Thymus (tissue), 11 donors: ENCODE measurements at regions not wholly inside any gene's neighbourhood (a gene's known extent, or its start where the extent isn't known, plus 50 kb on each side); places are given as distances from the start of the nearest gene placed in this dataset.

ENCODE experiments used
- DNase-seq, 9 donors: peaks; one replicate each; pipeline ENCODE4 v3.0.0-alpha.2; 2013; ENCODE audit warnings: low spot score in 9 of 9, low read depth in 6 of 9, missing footprints in 1 of 9
- H3K27ac ChIP-seq, 2 donors: one replicate each; pipeline ENCODE4 v1.5.1; 2013; ENCODE audit warnings: control low read depth in 1 of 2, low read depth in 1 of 2, low read length in 1 of 2, mild to moderate bottlenecking in 1 of 2, moderate library complexity in 1 of 2
- H3K27me3 ChIP-seq, 2 donors: one replicate each; pipeline ENCODE4 v1.5.1; 2013; ENCODE audit warnings: low read length in 1 of 2; ENCODE audit not compliant: control insufficient read depth in 2 of 2, insufficient read depth in 1 of 2
- H3K36me3 ChIP-seq, 2 donors: one replicate each; pipeline ENCODE4 v1.5.1; 2013; ENCODE audit warnings: low read length in 1 of 2, mild to moderate bottlenecking in 1 of 2, moderate library complexity in 1 of 2; ENCODE audit not compliant: control insufficient read depth in 2 of 2, insufficient read depth in 2 of 2
- H3K4me1 ChIP-seq, 2 donors: one replicate each; pipeline ENCODE4 v1.5.1; 2013; ENCODE audit warnings: low read length in 2 of 2; ENCODE audit not compliant: control insufficient read depth in 2 of 2, insufficient read depth in 2 of 2
- H3K4me3 ChIP-seq, 2 donors: one replicate each; pipeline ENCODE4 v1.5.1; 2013; ENCODE audit warnings: low read length in 2 of 2, control low read depth in 1 of 2, mild to moderate bottlenecking in 1 of 2
- H3K9me3 ChIP-seq, 2 donors: one replicate each; pipeline ENCODE4 v1.5.1; 2013; ENCODE audit warnings: low read length in 1 of 2, mild to moderate bottlenecking in 1 of 2; ENCODE audit not compliant: control insufficient read depth in 2 of 2, insufficient read depth in 1 of 2
- WGBS: extraction: QIAGEN DNeasy Blood & Tissue Kit; methylation state at CpG from one replicate; pipeline ENCODE4 v1.1.7; 2013; 5-methylcytosine and 5-hydroxymethylcytosine counted together
- donor health status: healthy.

DNA sequence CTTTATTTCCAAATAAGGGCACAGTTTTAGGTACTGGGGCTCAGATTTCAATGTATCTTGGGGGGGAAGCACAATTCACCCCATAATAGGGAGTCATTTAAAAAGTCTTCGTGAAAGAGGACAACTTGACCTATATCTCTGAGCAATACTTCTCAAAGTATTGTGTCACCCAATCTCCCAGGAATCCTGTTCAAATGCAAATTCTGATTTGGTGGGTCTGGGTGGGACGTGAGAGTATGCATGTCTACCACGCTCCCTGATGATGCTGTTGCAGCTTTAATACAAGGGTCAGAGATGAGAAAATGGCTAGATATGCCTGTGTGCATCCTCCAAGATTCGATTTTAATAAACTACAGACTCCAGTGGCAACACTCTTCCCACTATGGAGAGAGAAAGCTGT is 514.8 kb downstream of the BCOR start:
- WGBS: 93% methylated on average over 4 of the region's 4 CpGs

DNA sequence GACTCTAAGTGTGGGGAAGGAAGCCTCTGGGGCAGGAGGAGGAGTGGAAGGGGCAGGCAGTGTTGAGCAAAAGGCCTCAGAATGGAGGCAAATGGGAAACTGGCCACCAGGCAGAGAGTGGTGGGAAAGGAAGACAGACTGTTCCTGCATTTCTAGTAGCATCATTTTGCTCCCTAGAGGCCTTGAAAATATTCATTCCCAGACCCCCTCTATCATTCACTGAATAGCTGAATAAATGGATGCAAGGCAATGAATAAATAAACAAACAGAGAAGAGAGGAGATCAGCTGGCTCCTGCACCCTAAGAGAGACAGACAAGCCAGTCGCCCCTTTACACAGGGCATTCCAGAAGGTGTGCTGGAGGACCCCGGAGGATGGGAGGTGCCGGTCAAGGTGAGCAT is 511.9 kb downstream of the BCOR start:
- Histone ChIP-seq H3K27me3 (no peaks in the 10 kb centered on the region), H3K9me3 (no peaks in the 10 kb centered on the region), H3K4me1 (no peaks in the 10 kb centered on the region), H3K36me3 (no peaks in the 10 kb centered on the region), H3K4me3 (no peak overlapping the region), H3K27ac (no peak overlapping the region)
- no peak for DNase-seq
- 99% methylated on average over 3 of the region's 3 CpGs for WGBS

More for the DNA sequence above, 514.8 kb downstream of the BCOR start:
- no peak overlapping the region for H3K27ac ChIP-seq
- H3K27me3 ChIP-seq: no peaks in the 10 kb centered on the region
- no peak overlapping the region for H3K4me3 ChIP-seq
- no peak for DNase-seq
- H3K4me1 ChIP-seq: peaks cover 0 to 10% of the 10 kb centered on the region in 2 donors
- H3K9me3 ChIP-seq: no peaks in the 10 kb centered on the region
- no peaks in the 10 kb centered on the region for H3K36me3 ChIP-seq

DNA sequence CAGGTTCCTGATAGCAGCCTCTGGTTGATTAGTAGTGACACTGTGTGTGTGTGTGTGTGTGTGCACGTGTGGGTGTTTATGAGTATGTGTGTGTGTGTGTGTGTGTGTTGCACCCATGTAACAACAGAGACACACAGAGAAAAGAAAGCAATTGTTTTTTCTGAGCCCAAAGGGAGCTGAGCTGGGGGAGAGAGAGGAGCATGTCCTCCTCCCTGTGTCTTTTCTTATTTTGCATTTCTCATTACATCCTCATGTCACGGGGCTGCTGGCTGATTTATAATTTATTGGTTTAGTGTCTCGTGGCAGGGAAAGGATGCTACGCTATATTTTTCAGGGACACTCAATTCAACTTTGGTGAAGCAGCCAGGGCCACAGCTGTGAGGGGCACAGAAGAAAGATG is 511.4 kb downstream of the BCOR start:
- no peaks in the 10 kb centered on the region for H3K36me3 ChIP-seq
- DNase-seq: no peak
- no peaks in the 10 kb centered on the region for H3K4me1 ChIP-seq
- H3K27me3 ChIP-seq: no peaks in the 10 kb centered on the region
- no peak overlapping the region for H3K27ac ChIP-seq
- whole genome bisulfite sequencing: 88% methylated on average over 4 of the region's 4 CpGs
- no peak overlapping the region for H3K4me3 ChIP-seq
- no peaks in the 10 kb centered on the region for H3K9me3 ChIP-seq

DNA sequence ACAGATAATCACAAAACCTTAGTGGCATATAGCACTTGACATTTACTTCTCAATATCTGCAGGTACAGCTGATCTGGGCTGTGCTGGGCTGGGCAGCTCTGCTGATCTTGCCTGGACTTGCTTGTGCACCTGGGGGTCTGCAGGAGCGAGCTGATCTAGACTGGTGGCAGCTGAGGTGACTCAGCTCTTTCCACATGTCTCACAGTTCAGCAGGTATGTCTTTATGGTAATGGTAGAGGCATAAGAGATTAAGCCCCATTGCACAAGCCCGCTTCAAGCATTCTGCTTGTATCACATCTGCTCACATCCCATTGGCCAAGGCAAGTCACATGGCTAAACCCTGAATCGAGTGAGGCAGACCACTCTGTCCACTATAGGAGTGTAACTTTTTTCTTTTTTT is 506.7 kb downstream of the BCOR start:
- no peak overlapping the region for H3K4me3 ChIP-seq
- DNase-seq: no peak
- H3K27me3 ChIP-seq: no peaks in the 10 kb centered on the region
- WGBS: 88% methylated on average over 3 of the region's 3 CpGs
- H3K36me3 ChIP-seq: no peaks in the 10 kb centered on the region
- H3K9me3 ChIP-seq: no peaks in the 10 kb centered on the region
- H3K4me1 ChIP-seq: no peaks in the 10 kb centered on the region
- H3K27ac ChIP-seq: no peak overlapping the region

DNA sequence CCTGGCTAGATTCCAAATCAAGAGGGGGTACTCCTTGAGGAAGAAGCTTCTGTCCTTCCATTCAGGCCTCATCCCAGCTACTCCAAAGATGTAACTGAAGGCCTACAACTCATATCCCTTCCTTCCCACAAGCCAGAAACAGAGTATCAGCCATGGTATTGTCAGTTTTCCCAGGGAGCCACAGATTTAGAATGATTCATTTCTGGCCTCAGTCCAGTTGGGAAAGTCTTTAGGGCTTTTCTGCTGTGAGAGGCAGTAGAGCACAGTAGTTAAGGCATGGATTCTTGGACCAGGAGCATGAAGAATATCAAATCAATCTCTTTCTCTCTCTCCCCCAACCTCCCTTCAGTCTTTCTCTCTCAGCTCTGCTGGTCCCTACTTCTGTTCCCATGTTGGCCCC is 505.0 kb downstream of the BCOR start:
- DNase-seq: no peak
- H3K9me3 ChIP-seq: no peaks in the 10 kb centered on the region
- H3K27ac ChIP-seq: no peak overlapping the region
- H3K4me3 ChIP-seq: no peak overlapping the region
- H3K4me1 ChIP-seq: no peaks in the 10 kb centered on the region
- no peaks in the 10 kb centered on the region for H3K36me3 ChIP-seq
- no peaks in the 10 kb centered on the region for H3K27me3 ChIP-seq

DNA sequence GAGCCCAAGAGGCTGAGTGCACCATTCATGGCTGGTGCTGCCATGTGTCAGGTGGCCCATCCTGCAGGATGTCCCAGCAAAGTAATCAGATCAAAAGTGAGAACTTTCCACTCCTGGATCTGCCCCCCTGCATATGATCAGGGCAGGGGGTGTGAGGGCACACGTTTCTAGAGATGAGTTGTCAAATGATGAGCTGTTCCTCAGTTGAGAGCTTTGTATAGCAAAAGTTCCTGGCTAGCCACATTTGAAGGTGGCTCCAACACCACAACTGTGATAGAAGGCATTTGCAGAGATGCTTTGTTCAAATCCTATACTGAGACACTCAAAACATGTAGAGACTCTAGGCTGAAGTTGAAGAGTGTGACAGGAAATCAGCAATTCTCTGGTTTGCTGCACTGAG is 501.8 kb downstream of the BCOR start:
- Histone ChIP-seq H3K27me3 (no peaks in the 10 kb centered on the region), H3K27ac (no peak overlapping the region), H3K4me3 (no peak overlapping the region), H3K9me3 (no peaks in the 10 kb centered on the region), H3K36me3 (no peaks in the 10 kb centered on the region), H3K4me1 (no peaks in the 10 kb centered on the region)
- DNase-seq: no peak
- WGBS: 68% methylated on average over 1 of the region's 1 CpG

DNA sequence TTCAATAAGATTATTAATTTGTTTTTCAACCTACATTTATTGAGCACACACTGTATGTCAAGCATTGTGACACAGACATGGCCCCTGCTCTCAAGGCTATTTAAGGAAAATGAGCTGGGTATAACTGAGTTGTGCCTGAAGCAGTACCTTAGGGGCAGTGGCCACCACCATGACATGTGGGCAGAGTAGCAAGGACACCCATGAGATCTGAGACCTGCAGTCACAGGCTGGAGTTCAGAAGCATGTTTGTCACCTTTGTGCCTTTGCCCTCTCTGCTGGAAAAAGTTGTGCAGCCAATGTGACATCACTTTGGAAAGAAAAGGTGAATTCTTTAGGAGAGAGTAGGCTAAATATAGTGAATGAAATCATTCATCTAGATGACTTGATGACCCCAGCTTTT is 501.3 kb downstream of the BCOR start:
- H3K27me3 ChIP-seq: no peaks in the 10 kb centered on the region
- no peaks in the 10 kb centered on the region for H3K36me3 ChIP-seq
- no peak overlapping the region for H3K27ac ChIP-seq
- no peaks in the 10 kb centered on the region for H3K9me3 ChIP-seq
- H3K4me1 ChIP-seq: no peaks in the 10 kb centered on the region
- H3K4me3 ChIP-seq: no peak overlapping the region
- no peak for DNase-seq

DNA sequence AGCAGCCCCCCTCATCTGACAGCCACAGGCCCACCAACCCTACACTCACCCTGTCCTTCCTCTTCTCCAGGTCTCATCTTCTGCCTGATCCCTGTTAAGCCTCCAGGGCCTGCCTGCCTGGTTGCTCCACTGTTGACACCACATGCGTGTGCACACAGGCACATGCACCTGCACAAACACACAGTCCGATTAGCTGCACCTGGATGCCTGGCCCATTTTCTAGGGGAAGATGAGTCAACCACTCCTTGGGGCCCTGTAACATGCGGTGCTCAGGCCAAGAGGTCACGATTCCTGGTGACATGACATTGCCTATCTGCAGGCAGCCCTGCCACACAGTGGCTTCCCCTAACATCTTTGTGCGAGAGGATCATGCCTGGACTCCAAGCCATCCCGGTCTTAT is 498.4 kb downstream of the BCOR start:
- DNase-seq: no peak
- Histone ChIP-seq H3K4me1 (no peaks in the 10 kb centered on the region), H3K9me3 (no peaks in the 10 kb centered on the region), H3K4me3 (no peak overlapping the region), H3K27ac (no peak overlapping the region), H3K27me3 (no peaks in the 10 kb centered on the region), H3K36me3 (no peaks in the 10 kb centered on the region)
- WGBS: 94% methylated on average over 6 of the region's 6 CpGs

DNA sequence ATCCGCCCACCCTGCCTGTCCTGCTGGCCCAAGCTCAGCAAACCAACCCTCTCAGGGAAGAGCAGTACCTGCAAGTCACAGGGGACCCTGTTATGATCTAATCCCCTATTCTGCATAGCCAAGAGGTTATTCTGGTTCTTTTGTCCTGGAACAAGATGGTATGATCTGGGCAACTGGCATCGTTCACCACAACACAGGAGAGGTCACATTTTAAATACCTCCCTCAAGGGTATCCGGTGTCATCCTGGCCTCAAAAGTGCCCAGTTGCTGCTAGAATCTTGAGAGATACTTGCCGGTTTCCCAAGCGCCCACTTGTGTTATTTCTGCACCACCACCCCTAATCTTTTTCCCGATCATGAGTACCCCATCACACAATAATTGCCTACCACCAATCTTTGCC is 497.5 kb downstream of the BCOR start:
- 92% methylated on average over 6 of the region's 6 CpGs for WGBS
- no peaks in the 10 kb centered on the region for H3K36me3 ChIP-seq
- H3K27ac ChIP-seq: no peak overlapping the region
- H3K27me3 ChIP-seq: no peaks in the 10 kb centered on the region
- H3K9me3 ChIP-seq: no peaks in the 10 kb centered on the region
- no peak overlapping the region for H3K4me3 ChIP-seq
- H3K4me1 ChIP-seq: no peaks in the 10 kb centered on the region
- DNase-seq: no peak
